ENCODE measurements at regions not wholly inside any gene's neighbourhood (a gene's known extent, or its start where the extent isn't known, plus 50 kb on each side); places are given as distances from the start of the nearest gene placed in this dataset.

DNA sequence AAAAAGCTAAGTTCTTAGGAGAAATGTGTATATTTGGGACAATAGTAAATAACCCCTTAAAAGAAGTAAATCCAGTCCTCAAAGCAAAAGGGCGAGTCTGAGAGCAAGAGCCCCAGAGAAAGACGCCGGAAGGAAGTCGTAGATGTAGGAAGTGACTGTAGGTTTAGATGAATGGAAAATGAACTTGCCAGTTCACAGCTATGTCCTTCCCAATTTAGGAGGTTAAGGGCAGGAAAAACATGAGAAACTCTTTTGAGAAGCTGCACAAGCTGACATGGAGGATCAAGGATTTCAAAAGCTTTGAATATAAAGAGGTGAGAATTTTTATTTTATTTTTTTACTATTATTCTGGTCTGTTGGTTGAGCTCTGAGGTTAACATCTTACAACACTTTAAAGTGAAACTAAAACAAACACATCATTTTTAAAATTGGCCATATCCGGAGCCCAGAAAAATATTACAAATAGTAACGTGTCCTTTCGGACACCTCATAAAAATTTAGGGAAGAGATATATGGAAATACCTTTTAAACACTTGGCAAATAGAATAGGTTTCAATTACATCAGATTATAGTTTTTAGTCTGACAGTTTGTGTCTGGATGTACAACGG, 1178.6 kb downstream of the MRPL39 start:
- TF ChIP-seq POLR2AphosphoS5 (IDR thresholded peaks at IDR 0.05; ENCODE audit: borderline replicate concordance, low read depth, low read length) (no peak), EZH2 (IDR thresholded peaks at IDR 0.05) (no peak)

All from SK-N-MC (cell line).